Fibroblast of skin of right biceps (primary cell): ENCODE measurements at regions not wholly inside any gene's neighbourhood (a gene's known extent, or its start where the extent isn't known, plus 50 kb on each side); places are given as distances from the start of the nearest gene placed in this dataset.

Source experiments
- DNase-seq: peaks from one replicate; pipeline ENCODE4 v3.0.0-alpha.2; 2013

DNA sequence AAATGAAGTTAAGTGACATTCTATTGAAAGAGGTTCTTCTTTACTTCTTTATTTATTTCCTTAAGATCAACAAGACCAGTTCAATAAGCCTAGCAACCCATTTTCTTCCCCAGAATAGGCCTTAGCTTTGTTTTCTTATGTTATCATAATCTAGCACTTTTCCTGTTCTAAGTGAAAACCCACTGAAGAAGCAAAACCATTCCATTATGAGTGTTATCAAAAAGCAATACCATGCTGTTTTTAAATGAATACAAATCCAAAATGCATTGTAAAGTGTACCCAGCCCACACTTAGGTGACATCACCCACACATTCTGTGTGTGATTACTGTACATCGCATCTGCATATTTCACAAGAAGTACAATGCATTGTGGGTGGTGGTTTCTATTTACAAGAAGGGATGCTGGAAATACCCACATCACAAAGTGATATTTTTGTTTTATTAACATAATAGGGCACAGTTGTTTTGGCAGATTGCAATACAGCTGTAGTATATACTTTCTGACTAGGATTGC, 679.5 kb downstream of the KCNJ3 start:
- no peak for DNase-seq

DNA sequence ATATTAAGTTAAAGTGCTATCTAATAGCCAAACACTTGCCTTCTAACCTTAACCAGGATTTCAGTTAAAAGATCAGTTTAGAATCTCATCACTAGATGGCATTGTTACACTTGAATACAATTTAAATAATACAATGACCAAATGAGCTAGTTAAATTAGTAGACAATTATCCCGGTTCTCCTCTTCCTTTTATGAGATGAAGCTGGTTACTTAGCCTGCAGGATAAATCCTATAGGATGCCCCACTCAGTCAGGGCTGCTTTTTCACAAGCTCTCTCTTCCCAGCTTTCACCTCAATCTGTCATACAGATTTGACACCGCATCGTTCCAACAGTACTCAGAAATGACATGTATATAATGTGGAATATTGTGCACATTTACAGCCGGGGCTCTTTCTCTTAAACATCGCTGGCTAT, 678.8 kb downstream of the KCNJ3 start:
- DNase-seq, result peak; percentile 18

DNA sequence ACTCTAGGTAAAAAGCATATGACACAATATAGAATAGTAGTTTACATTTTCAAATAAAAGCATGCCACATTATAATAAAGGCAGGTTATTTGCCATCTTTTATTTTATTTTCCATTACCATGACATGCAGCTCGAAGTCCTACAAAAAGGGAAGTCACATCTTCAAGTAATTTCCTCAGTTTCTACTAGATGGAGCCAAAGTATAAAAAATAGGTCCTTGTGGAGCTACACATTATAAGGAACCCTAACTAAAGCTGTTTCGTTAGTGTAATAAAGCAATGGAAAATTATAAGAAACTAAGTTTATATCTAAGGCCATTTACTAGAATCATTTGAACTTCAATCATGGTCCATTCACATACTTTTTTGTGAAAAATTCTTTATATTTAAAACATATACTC, 674.5 kb downstream of the KCNJ3 start:
- peak; percentile 5 for DNase-seq

- DNase-seq, result peak; percentile 3
These were observed 670.4 kb downstream of the KCNJ3 start for GRCh38 chr2:155368934-155369333.

- DNase-seq, result no peak
These were observed 666.3 kb downstream of the KCNJ3 start for GRCh38 chr2:155364766-155365165.

GRCh38 chr2:155363349-155363888, 664.9 kb downstream of the KCNJ3 start:
- DNase-seq, result no peak

DNA sequence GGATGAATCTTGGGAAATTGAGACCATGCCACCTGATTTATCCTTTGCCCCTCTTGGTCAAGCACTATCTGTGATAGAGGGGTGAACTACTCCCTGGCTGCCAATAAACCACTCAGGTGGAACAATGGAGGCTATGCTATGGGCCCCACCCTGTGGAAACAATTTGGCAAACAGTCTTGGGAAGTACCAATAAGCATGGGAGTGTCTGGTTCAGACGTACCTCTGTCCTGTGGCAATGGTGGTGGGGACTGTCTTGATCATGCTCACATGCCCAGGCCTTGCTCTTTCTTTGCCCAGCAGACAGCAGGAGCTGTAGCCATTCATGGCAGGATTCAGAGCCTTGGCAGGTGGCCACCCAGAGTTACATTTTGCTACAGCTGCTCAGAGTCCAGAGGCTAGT, 658.7 kb downstream of the KCNJ3 start:
- no peak for DNase-seq

- no peak for DNase-seq
These were observed 657.8 kb downstream of the KCNJ3 start for GRCh38 chr2:155356250-155356649.

- no peak for DNase-seq
These were observed 652.5 kb downstream of the KCNJ3 start for GRCh38 chr2:155350783-155351580.

DNA sequence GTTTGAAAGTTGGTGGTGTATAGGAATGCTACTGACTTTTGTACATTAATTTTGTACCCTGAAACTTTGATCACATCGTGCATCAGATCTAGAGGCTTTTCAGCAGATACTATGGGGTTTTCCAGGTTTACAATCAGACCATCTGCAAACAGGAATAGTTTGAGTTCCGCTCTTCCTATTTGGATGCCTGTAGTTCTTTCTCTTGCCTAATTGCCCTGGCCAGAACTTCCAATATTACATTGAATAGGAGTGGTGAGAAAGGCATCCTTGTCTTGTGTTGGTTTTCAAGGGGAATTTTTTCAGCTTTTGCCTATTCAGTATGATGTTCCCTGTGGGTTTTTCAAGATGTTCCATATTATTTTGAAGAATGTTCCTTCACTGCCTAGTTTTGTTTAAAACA, 633.5 kb downstream of the KCNJ3 start:
- DNase-seq, result no peak

DNA sequence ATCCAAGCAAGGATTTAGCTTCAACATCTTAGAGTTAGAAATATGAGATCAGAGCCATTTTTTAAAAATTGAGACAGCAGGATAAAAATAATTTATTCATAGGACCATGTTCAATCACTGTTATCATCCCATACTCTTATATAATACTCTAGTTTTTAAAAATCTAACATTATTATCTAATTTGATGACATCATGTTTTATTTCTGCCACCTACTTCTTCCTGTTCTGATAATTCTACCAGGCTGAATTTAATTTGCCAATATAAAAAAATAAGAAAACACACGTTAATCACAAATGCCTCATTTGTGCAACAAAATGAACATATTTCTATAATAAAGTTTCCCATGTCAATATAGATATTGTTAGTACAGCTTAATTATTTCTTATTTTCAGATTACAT, 621.7 kb downstream of the KCNJ3 start:
- no peak for DNase-seq

DNA sequence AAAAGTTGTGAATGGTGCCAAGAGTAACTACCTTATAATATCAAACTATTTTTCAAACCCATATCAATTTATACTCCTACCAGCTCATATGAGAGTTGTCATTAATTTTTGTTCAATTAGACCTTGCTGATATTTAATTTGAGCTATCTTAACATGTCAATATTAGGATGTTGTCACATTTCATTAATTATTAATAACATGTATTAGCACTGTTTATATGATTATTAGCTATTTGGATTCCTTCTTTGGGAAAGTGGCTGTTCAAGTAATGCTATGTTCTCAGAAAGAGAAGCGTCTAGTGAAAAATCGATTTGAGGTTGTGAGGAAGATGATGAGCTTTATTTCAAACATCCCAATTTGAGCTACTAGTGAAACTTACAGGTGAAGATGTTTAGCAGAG, 620.2 kb downstream of the KCNJ3 start:
- no peak for DNase-seq

- no peak for DNase-seq
These were observed 617.3 kb downstream of the KCNJ3 start for GRCh38 chr2:155315768-155316167.

DNA sequence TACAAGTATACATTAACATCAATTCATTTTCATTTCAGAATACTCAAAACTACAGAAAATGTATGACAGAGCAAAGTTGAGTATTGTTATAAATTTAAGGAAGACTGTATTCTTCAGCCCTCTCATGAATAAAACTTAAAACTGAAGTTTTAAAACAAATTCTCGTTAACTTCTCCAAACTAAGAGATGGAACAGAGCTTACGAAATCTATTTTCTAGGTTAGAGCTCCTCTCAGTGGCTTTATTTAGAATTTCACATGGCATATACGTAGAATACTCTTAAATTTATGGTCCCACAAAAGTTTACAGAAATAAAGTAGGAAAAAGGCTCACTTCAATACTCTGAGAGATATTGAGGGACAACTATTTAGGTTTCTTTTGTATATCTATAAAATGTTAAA, 612.1 kb downstream of the KCNJ3 start:
- DNase-seq, result peak; percentile 15

DNA sequence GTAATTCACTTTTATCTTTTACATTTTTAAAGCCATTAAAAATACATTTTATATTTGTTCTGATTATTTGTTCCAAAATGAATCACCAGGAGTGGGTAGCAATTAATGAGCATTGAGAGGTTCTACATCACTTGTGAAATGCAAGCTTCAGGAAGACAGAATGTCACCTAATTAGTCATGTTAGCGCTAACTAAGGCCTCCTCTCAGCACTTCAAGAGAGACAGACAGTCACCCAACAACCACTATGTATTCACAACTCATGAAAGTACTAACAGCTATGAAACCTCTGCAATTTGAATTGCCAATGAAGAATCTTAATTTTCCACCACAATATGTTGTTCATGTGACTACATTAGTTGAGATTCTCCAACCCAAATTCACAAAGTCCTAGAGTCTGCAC, 611.0 kb downstream of the KCNJ3 start:
- DNase-seq, result no peak

DNA sequence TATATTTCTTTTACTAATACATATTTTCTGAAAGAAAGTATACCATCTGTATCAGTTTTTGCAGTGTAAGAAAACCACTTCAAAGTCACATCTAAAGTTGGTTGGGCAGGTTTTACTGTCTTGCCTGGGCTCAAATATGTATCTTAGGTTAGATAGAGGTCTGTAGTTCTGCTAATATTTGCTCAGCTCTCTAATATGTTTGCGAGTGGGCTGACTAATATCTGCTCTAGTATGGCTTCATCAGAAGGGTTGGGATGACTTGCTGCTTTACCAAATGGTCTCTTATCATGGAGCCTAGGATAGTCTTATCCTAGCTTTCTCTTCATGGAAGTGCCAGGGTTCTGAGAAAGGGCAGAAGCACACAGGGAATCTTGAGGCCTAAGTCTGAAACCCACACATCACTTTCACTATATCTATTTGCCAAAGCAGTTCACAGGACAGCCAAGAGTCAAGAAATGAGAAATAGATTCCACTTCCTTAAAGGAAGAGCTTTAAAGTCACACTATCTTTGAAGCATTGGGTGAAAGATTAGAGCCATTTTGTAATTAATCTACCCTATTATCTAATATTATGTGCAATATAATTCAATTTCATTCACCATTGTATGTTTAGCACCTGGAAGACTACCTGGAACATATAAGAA, 610.0 kb downstream of the KCNJ3 start:
- DNase-seq, result no peak

GRCh38 chr2:155301221-155301620, 602.7 kb downstream of the KCNJ3 start:
- no peak for DNase-seq

GRCh38 chr2:155298001-155298400, 599.5 kb downstream of the KCNJ3 start:
- no peak for DNase-seq

DNA sequence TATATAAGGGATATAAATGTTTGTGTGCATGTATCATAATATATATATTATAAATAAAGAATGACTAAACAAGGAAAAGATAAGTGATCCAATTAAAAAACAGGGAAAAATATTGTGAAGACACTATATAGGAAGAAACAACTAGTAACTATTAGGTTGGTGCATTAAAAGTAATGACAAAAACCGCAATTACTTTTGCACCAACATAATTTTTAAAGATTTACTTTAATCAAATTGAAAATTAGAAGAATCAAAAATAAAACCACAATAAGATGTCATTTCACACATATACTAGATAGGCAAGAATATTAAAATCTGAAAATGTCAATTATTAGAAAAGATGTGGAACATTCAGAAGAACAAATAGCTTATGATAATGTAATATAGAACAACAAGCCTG, 595.9 kb downstream of the KCNJ3 start:
- DNase-seq, result no peak

GRCh38 chr2:155281907-155282306, 583.4 kb downstream of the KCNJ3 start:
- no peak for DNase-seq

DNA sequence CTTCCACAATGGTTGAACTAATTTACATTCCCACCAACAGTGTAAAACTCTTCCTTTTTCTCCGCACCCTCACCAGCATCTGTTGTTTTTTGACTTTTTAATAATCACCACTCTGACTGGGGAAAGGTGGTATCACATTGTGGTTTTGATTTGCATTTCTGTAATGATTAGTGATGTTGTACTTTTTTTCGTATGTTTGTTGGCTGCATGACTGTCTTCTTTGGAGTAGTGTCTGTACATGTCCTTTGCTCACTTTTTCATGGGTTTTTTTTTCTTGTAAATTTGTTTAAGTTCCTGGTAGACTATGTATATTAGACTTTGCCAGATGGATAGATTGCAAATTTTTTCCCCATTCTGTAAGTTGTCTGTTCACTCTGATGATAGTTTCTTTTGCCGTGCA, 574.8 kb downstream of the KCNJ3 start:
- no peak for DNase-seq

- DNase-seq, result no peak
These were observed 568.1 kb downstream of the KCNJ3 start for GRCh38 chr2:155266583-155266982.

DNA sequence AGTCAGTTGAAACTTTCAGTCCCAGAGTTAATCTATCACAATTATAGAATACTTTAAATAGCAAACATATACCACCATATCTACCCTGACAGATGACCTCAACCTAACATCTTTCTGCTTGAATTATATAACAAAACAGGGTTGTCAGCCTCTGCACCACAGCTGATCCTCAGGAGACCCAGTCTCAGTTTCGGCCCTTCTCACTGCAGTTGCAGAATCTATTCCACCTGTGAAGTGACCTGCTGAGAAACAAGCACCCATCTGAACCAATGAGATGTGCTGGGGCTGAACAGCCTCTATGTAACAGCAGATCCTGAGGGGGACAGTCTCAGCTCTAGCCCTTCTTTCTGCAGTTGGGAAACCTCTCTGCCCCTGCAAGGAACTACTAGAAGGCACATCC, 567.6 kb downstream of the KCNJ3 start:
- DNase-seq, result no peak

- DNase-seq, result no peak
These were observed 558.3 kb downstream of the KCNJ3 start for GRCh38 chr2:155256803-155257202.
